ENCODE measurements at regions not wholly inside any gene's neighbourhood (a gene's known extent, or its start where the extent isn't known, plus 50 kb on each side); places are given as distances from the start of the nearest gene placed in this dataset.
"Not testable (repeated sequence)": the region's sequence is repeated elsewhere in the genome, so short reads cannot be mapped to it uniquely, and the experiment has no call there.

- DNase-seq (ENCODE audit: low read depth) = no peak
These were observed 94.6 kb upstream of the IGFBPL1 start for GRCh38 chr9:38518826-38519225.

- peak; percentile 67 for DNase-seq (ENCODE audit: low read depth)
These were observed 92.0 kb upstream of the IGFBPL1 start for GRCh38 chr9:38516273-38516672.

- not testable (repeated sequence) for DNase-seq (ENCODE audit: low read depth)
These were observed 90.8 kb upstream of the IGFBPL1 start for GRCh38 chr9:38515055-38515454.

GRCh38 chr9:38510340-38510739 is 86.1 kb upstream of the IGFBPL1 start:
- not testable (repeated sequence) for DNase-seq (ENCODE audit: low read depth)

GRCh38 chr9:38507587-38507986 is 83.3 kb upstream of the IGFBPL1 start:
- DNase-seq (ENCODE audit: low read depth) = no peak

- not testable (repeated sequence) for DNase-seq (ENCODE audit: low read depth)
These were observed 75.9 kb upstream of the IGFBPL1 start for GRCh38 chr9:38500171-38500570.

- DNase-seq (ENCODE audit: low read depth) = not testable (repeated sequence)
These were observed 74.3 kb upstream of the IGFBPL1 start for GRCh38 chr9:38498551-38498950.

- DNase-seq (ENCODE audit: low read depth) = no peak
These were observed 64.8 kb upstream of the IGFBPL1 start for GRCh38 chr9:38489057-38489456.

GRCh38 chr9:38488156-38488698 is 64.0 kb upstream of the IGFBPL1 start:
- DNase-seq (ENCODE audit: low read depth) = no peak

GRCh38 chr9:38487418-38488155 is 63.3 kb upstream of the IGFBPL1 start:
- DNase-seq (ENCODE audit: low read depth) = not testable (repeated sequence)

- no peak for DNase-seq (ENCODE audit: low read depth)
These were observed 62.6 kb upstream of the IGFBPL1 start for GRCh38 chr9:38486837-38487236.

GRCh38 chr9:38486056-38486615 is 61.9 kb upstream of the IGFBPL1 start:
- no peak for DNase-seq (ENCODE audit: low read depth)

GRCh38 chr9:38484076-38484665 is 59.9 kb upstream of the IGFBPL1 start:
- DNase-seq (ENCODE audit: low read depth) = not testable (repeated sequence)

- DNase-seq (ENCODE audit: low read depth) = no peak
These were observed 58.8 kb upstream of the IGFBPL1 start for GRCh38 chr9:38482918-38483592.

GRCh38 chr9:38478211-38478610 is 54.0 kb upstream of the IGFBPL1 start:
- DNase-seq (ENCODE audit: low read depth) = no peak

GRCh38 chr9:38474476-38474875 is 50.2 kb upstream of the IGFBPL1 start:
- DNase-seq (ENCODE audit: low read depth) = not testable (repeated sequence)

All from RPMI7951 (cell line).